OCI-LY1 (cell line): ENCODE measurements at regions not wholly inside any gene's neighbourhood (a gene's known extent, or its start where the extent isn't known, plus 50 kb on each side); places are given as distances from the start of the nearest gene placed in this dataset.

Source experiments
- H2AFZ ChIP-seq: fragments of 200-600 bp; sonication (generic), shearing (Covaris generic); 2 replicates; pipeline ENCODE4 v1.6.0; 2014; ENCODE audit warnings: antibody characterized with exemption, mild to moderate bottlenecking, low read length
- H3F3A ChIP-seq: fragments of 200-600 bp; sonication (generic), shearing (Covaris generic); 2 replicates; pipeline ENCODE4 v1.6.0; 2014; ENCODE audit warnings: mild to moderate bottlenecking, antibody characterized with exemption, low read length, moderate library complexity; ENCODE audit not compliant: insufficient read depth
- H3K27ac ChIP-seq: fragments of 200-600 bp; sonication (generic); 2 replicates; pipeline ENCODE4 v1.5.1; 2014; ENCODE audit warnings: low read length, mixed run types, mild to moderate bottlenecking, low read depth; ENCODE audit not compliant: poor library complexity, severe bottlenecking
- H3K27me3 ChIP-seq: fragments of 200-600 bp; sonication (generic); 2 replicates; pipeline ENCODE4 v1.6.0; 2014; ENCODE audit warnings: antibody characterized with exemption, mild to moderate bottlenecking, low read length, moderate library complexity; ENCODE audit not compliant: insufficient read depth
- H3K36me3 ChIP-seq: fragments of 200-600 bp; sonication (generic); 2 replicates; pipeline ENCODE4 v1.6.1; 2014; ENCODE audit warnings: mild to moderate bottlenecking, antibody characterized with exemption, low read length, moderate library complexity, mixed read lengths; ENCODE audit not compliant: insufficient read depth
- H3K4me1 ChIP-seq: fragments of 200-600 bp; sonication (generic); 2 replicates; pipeline ENCODE4 v1.5.1; 2014; ENCODE audit warnings: mild to moderate bottlenecking, low read length, moderate library complexity; ENCODE audit not compliant: insufficient read depth, severe bottlenecking
- H3K4me2 ChIP-seq: fragments of 200-600 bp; sonication (generic), shearing (Covaris generic); 2 replicates; pipeline ENCODE4 v1.6.1; 2014; ENCODE audit warnings: low read length
- H3K4me3 ChIP-seq: fragments of 200-600 bp; sonication (generic); 2 replicates; pipeline ENCODE4 v1.5.1; 2014; ENCODE audit warnings: low read length, low read depth, mild to moderate bottlenecking, mixed read lengths; ENCODE audit not compliant: poor library complexity, severe bottlenecking
- H3K79me2 ChIP-seq: fragments of 200-600 bp; shearing (Covaris generic); 2 replicates; pipeline ENCODE4 v1.6.1; 2016; ENCODE audit warnings: mixed run types, low read length, mixed read lengths; ENCODE audit not compliant: insufficient read depth
- H3K9ac ChIP-seq: fragments of 200-600 bp; sonication (generic), shearing (Covaris generic); 2 replicates; pipeline ENCODE4 v1.6.1; 2014; ENCODE audit warnings: mild to moderate bottlenecking, low read length, mixed read lengths
- H3K9me2 ChIP-seq: fragments of 200-600 bp; sonication (generic), shearing (Covaris generic); 2 replicates; pipeline ENCODE4 v1.6.1; 2014; ENCODE audit warnings: low read depth, mild to moderate bottlenecking, low read length, mixed read lengths
- H3K9me3 ChIP-seq: fragments of 200-600 bp; shearing (Covaris generic); 2 replicates; pipeline ENCODE4 v1.6.1; 2014; ENCODE audit warnings: low read length, mixed read lengths
- H4K20me1 ChIP-seq: fragments of 200-600 bp; sonication (generic), shearing (Covaris generic); 2 replicates; pipeline ENCODE4 v1.6.0; 2016; ENCODE audit warnings: mild to moderate bottlenecking, low read length; ENCODE audit not compliant: insufficient read depth
- EZH2 ChIP-seq: fragments of 200-600 bp; sonication (generic), shearing (Covaris generic); IDR thresholded peaks from 2 replicates; pipeline ENCODE4 v1.8.0; 2017; ENCODE audit warnings: borderline replicate concordance, mixed run types, mild to moderate bottlenecking, antibody characterized with exemption, low read length, moderate library complexity, mixed read lengths
- TF ChIP-seq, protein P1 (sequence below): fragments of 200-600 bp; sonication (generic), shearing (Covaris generic); IDR thresholded peaks from 2 replicates; pipeline ENCODE4 v1.5.1; 2017; ENCODE audit warnings: mild to moderate bottlenecking, antibody characterized with exemption, low read length, moderate library complexity, mixed read lengths

DNA sequence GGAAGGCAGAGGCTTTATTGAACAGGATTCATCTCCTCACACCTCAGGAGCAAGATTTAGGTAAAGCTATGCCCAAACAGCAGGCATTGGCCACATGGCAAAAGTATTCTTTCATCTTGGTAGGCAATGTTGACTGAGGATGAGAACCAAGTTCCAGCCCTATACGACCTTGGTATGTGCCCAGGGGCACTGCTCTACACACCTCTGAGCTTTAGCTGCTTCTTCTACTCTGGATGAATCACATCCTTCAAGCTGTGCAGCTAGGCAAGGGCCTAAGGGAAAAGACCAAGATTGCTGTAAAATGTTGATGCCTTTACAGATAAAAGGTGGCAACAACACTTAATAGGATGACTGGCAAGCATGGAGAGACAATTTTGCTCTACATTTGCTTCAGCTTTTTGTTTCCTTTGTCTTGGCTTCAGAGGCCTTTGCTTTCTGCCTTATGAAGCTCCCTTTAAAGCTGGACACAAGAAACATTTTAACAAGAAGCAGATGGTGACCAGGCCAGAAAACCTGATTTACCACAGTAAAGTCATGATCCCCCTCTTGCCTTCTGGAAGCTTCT is 183.3 kb upstream of the KITLG start:
- no peaks in the 10 kb centered on the region for H3F3A ChIP-seq
- H3K27ac ChIP-seq, result no peak overlapping the region
- H3K4me2 ChIP-seq, result no peak overlapping the region

DNA sequence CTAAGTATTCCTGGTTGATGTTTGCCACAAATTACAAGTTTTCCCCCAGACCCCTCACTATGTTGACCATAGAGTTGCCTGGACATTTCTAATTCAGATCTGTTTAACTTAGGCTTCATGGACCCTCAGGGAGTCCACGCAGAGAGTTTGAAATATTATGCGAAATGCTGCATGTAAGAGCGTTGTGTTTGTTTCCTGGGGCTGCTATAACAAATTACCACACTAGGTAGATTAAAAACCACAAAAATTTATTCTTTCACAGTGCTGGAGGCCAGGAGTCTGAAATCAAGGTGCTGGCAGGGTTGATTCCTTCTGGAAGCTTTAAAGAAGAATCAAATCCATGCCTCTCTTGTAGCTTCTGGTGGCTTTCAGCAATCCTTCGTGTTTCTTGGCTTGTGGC is 177.9 kb upstream of the KITLG start:
- Histone ChIP-seq H4K20me1 (no peaks in the 10 kb centered on the region), H3K9me3 (no peaks in the 10 kb centered on the region), H3K9ac (no peak overlapping the region), H3K27me3 (no peaks in the 10 kb centered on the region), H3K36me3 (no peaks in the 10 kb centered on the region), H3K4me1 (no peaks in the 10 kb centered on the region), H3K4me2 (no peak overlapping the region), H3K79me2 (no peaks in the 10 kb centered on the region), H3K4me3 (no peak overlapping the region), H2AFZ (no peak overlapping the region), H3K9me2 (no peaks in the 10 kb centered on the region), H3K27ac (no peak overlapping the region), H3F3A (no peaks in the 10 kb centered on the region)
- TF ChIP-seq, protein P1, sequence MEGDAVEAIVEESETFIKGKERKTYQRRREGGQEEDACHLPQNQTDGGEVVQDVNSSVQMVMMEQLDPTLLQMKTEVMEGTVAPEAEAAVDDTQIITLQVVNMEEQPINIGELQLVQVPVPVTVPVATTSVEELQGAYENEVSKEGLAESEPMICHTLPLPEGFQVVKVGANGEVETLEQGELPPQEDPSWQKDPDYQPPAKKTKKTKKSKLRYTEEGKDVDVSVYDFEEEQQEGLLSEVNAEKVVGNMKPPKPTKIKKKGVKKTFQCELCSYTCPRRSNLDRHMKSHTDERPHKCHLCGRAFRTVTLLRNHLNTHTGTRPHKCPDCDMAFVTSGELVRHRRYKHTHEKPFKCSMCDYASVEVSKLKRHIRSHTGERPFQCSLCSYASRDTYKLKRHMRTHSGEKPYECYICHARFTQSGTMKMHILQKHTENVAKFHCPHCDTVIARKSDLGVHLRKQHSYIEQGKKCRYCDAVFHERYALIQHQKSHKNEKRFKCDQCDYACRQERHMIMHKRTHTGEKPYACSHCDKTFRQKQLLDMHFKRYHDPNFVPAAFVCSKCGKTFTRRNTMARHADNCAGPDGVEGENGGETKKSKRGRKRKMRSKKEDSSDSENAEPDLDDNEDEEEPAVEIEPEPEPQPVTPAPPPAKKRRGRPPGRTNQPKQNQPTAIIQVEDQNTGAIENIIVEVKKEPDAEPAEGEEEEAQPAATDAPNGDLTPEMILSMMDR, result no peak
- no peak for TF ChIP-seq EZH2

More for the DNA sequence above, 183.3 kb upstream of the KITLG start:
- Histone ChIP-seq H3K9me2 (no peaks in the 10 kb centered on the region), H3K9me3 (no peaks in the 10 kb centered on the region), H3K27me3 (no peaks in the 10 kb centered on the region), H2AFZ (no peak overlapping the region), H3K4me1 (no peaks in the 10 kb centered on the region), H3K36me3 (no peaks in the 10 kb centered on the region), H3K4me3 (no peak overlapping the region), H3K79me2 (no peaks in the 10 kb centered on the region), H3K9ac (no peak overlapping the region), H4K20me1 (no peaks in the 10 kb centered on the region)
- no peak for TF ChIP-seq EZH2
- TF ChIP-seq, protein P1, result no peak

DNA sequence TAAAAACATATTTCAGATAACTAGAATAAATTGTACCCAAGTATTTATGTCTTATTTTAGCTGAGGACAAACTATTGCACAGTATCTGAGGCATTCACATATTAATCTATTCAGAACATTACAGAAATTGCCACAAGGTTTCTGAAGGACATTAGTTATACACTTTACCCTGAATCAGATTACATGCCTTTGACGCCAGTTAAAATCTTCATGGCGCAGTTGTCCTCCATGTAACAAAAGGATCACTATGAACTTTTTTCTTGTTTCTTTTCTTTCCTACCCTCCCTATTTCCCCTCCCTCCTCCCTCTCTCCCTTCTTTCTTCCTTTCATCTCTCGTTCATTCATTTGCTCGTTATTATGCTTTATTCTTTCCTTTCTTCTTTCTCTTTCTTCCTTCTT is 176.6 kb upstream of the KITLG start:
- TF ChIP-seq, protein P1, result no peak
- TF ChIP-seq EZH2, result no peak
- no peak overlapping the region for H3K27ac ChIP-seq
- H3K9me2 ChIP-seq, result no peaks in the 10 kb centered on the region
- H3K79me2 ChIP-seq, result no peaks in the 10 kb centered on the region
- no peaks in the 10 kb centered on the region for H3K4me1 ChIP-seq
- H2AFZ ChIP-seq, result no peak overlapping the region
- H3K36me3 ChIP-seq, result no peaks in the 10 kb centered on the region
- H3K27me3 ChIP-seq, result no peaks in the 10 kb centered on the region
- no peak overlapping the region for H3K9ac ChIP-seq
- no peak overlapping the region for H3K4me3 ChIP-seq
- no peaks in the 10 kb centered on the region for H3K9me3 ChIP-seq
- H4K20me1 ChIP-seq, result no peaks in the 10 kb centered on the region
- H3K4me2 ChIP-seq, result no peak overlapping the region
- no peaks in the 10 kb centered on the region for H3F3A ChIP-seq
